Activated T-helper 17 cell treated with anti-CD3 and anti-CD28 coated beads, Interleukin-2, amount 50 U/mL, for 72 hours (primary cell): ENCODE measurements at regions not wholly inside any gene's neighbourhood (a gene's known extent, or its start where the extent isn't known, plus 50 kb on each side); places are given as distances from the start of the nearest gene placed in this dataset.

Source experiments
- ATAC-seq: fragments of 150-1000 bp; cut with Tn5 transposase; replicated peaks from 2 replicates; pipeline ENCODE4 v1.10.0; 2021; ENCODE audit warnings: mild to moderate bottlenecking, moderate library complexity
- H3K27ac Mint-ChIP-seq: one replicate; pipeline ENCODE4 v1.8.0; 2022; ENCODE audit warnings: mixed read lengths
- H3K27me3 Mint-ChIP-seq: one replicate; pipeline ENCODE4 v1.8.0; 2022; ENCODE audit warnings: mixed read lengths
- H3K36me3 Mint-ChIP-seq: one replicate; pipeline ENCODE4 v1.8.0; 2022; ENCODE audit warnings: low read depth, mild to moderate bottlenecking, mixed read lengths
- H3K4me1 Mint-ChIP-seq: one replicate; pipeline ENCODE4 v1.8.0; 2022; ENCODE audit warnings: mixed read lengths
- H3K4me3 Mint-ChIP-seq: one replicate; pipeline ENCODE4 v1.8.0; 2022; ENCODE audit warnings: mild to moderate bottlenecking, mixed read lengths
- H3K9me3 Mint-ChIP-seq: one replicate; pipeline ENCODE4 v1.8.0; 2022; ENCODE audit warnings: mixed read lengths

GRCh38 chr3:104474011-104474410 is 892.7 kb upstream of the ALCAM start:
- no peaks in the 10 kb centered on the region for H3K36me3 Mint-ChIP-seq
- no peaks in the 10 kb centered on the region for H3K4me1 Mint-ChIP-seq
- ATAC-seq = no peak
- peaks cover 13% of the 10 kb centered on the region for H3K9me3 Mint-ChIP-seq
- no peak overlapping the region for H3K27ac Mint-ChIP-seq
- no peak overlapping the region for H3K4me3 Mint-ChIP-seq
- H3K27me3 Mint-ChIP-seq = no peaks in the 10 kb centered on the region

GRCh38 chr3:104503022-104503421 is 863.7 kb upstream of the ALCAM start:
- no peaks in the 10 kb centered on the region for H3K4me1 Mint-ChIP-seq
- H3K9me3 Mint-ChIP-seq = no peaks in the 10 kb centered on the region
- no peak overlapping the region for H3K4me3 Mint-ChIP-seq
- H3K27ac Mint-ChIP-seq = no peak overlapping the region
- H3K36me3 Mint-ChIP-seq = no peaks in the 10 kb centered on the region
- no peak for ATAC-seq
- H3K27me3 Mint-ChIP-seq = no peaks in the 10 kb centered on the region

GRCh38 chr3:104510131-104510849 is 856.4 kb upstream of the ALCAM start:
- no peak for ATAC-seq
- no peaks in the 10 kb centered on the region for H3K4me1 Mint-ChIP-seq
- H3K9me3 Mint-ChIP-seq = no peaks in the 10 kb centered on the region
- H3K27me3 Mint-ChIP-seq = no peaks in the 10 kb centered on the region
- no peak overlapping the region for H3K4me3 Mint-ChIP-seq
- H3K27ac Mint-ChIP-seq = no peak overlapping the region
- H3K36me3 Mint-ChIP-seq = no peaks in the 10 kb centered on the region

- ATAC-seq = no peak
- peaks cover 5% of the 10 kb centered on the region for H3K4me1 Mint-ChIP-seq
- no peaks in the 10 kb centered on the region for H3K36me3 Mint-ChIP-seq
- no peak overlapping the region for H3K27ac Mint-ChIP-seq
- no peak overlapping the region for H3K4me3 Mint-ChIP-seq
- H3K9me3 Mint-ChIP-seq = no peaks in the 10 kb centered on the region
- peaks cover 5% of the 10 kb centered on the region for H3K27me3 Mint-ChIP-seq
Measured at GRCh38 chr3:104514371-104514770, 852.3 kb upstream of the ALCAM start.

GRCh38 chr3:104514776-104515175 is 851.9 kb upstream of the ALCAM start:
- no peak for ATAC-seq
- Mint-ChIP-seq H3K27ac (no peak overlapping the region), H3K4me3 (no peak overlapping the region), H3K4me1 (peaks cover 8% of the 10 kb centered on the region), H3K36me3 (no peaks in the 10 kb centered on the region), H3K9me3 (no peaks in the 10 kb centered on the region), H3K27me3 (peaks cover 8% of the 10 kb centered on the region)

- peaks cover 8% of the 10 kb centered on the region for H3K27me3 Mint-ChIP-seq
- no peaks in the 10 kb centered on the region for H3K36me3 Mint-ChIP-seq
- no peak for ATAC-seq
- no peak overlapping the region for H3K27ac Mint-ChIP-seq
- H3K4me3 Mint-ChIP-seq = no peak overlapping the region
- peaks cover 8% of the 10 kb centered on the region for H3K4me1 Mint-ChIP-seq
- no peaks in the 10 kb centered on the region for H3K9me3 Mint-ChIP-seq
Measured at GRCh38 chr3:104519068-104519467, 847.6 kb upstream of the ALCAM start.

- no peaks in the 10 kb centered on the region for H3K9me3 Mint-ChIP-seq
- H3K27me3 Mint-ChIP-seq = peaks cover 8% of the 10 kb centered on the region
- H3K36me3 Mint-ChIP-seq = no peaks in the 10 kb centered on the region
- no peak for ATAC-seq
- H3K27ac Mint-ChIP-seq = no peak overlapping the region
- peaks cover 8% of the 10 kb centered on the region for H3K4me1 Mint-ChIP-seq
- no peak overlapping the region for H3K4me3 Mint-ChIP-seq
Measured at GRCh38 chr3:104519468-104520227, 847.1 kb upstream of the ALCAM start.

- H3K27ac Mint-ChIP-seq = no peak overlapping the region
- H3K4me1 Mint-ChIP-seq = peaks cover 8% of the 10 kb centered on the region
- H3K27me3 Mint-ChIP-seq = peaks cover 8% of the 10 kb centered on the region
- no peak for ATAC-seq
- H3K36me3 Mint-ChIP-seq = no peaks in the 10 kb centered on the region
- H3K9me3 Mint-ChIP-seq = no peaks in the 10 kb centered on the region
- no peak overlapping the region for H3K4me3 Mint-ChIP-seq
Measured at GRCh38 chr3:104520228-104520655, 846.5 kb upstream of the ALCAM start.

GRCh38 chr3:104521606-104522336 is 844.9 kb upstream of the ALCAM start:
- Mint-ChIP-seq H3K27ac (no peak overlapping the region), H3K4me3 (no peak overlapping the region), H3K9me3 (no peaks in the 10 kb centered on the region), H3K4me1 (peaks cover 8% of the 10 kb centered on the region), H3K27me3 (peaks cover 8% of the 10 kb centered on the region), H3K36me3 (no peaks in the 10 kb centered on the region)
- ATAC-seq = no peak

GRCh38 chr3:104523136-104523535 is 843.6 kb upstream of the ALCAM start:
- no peak for ATAC-seq
- peaks cover 8% of the 10 kb centered on the region for H3K27me3 Mint-ChIP-seq
- peaks cover 8% of the 10 kb centered on the region for H3K4me1 Mint-ChIP-seq
- H3K27ac Mint-ChIP-seq = no peak overlapping the region
- no peaks in the 10 kb centered on the region for H3K9me3 Mint-ChIP-seq
- no peaks in the 10 kb centered on the region for H3K36me3 Mint-ChIP-seq
- no peak overlapping the region for H3K4me3 Mint-ChIP-seq

- H3K4me3 Mint-ChIP-seq = no peak overlapping the region
- no peak overlapping the region for H3K27ac Mint-ChIP-seq
- ATAC-seq = no peak
- no peaks in the 10 kb centered on the region for H3K4me1 Mint-ChIP-seq
- H3K36me3 Mint-ChIP-seq = no peaks in the 10 kb centered on the region
- peaks cover 3% of the 10 kb centered on the region for H3K27me3 Mint-ChIP-seq
- H3K9me3 Mint-ChIP-seq = peaks cover 5% of the 10 kb centered on the region
Measured at GRCh38 chr3:104526901-104527401, 839.8 kb upstream of the ALCAM start.

GRCh38 chr3:104530934-104531333 is 835.8 kb upstream of the ALCAM start:
- no peak overlapping the region for H3K4me3 Mint-ChIP-seq
- H3K9me3 Mint-ChIP-seq = peaks cover 13% of the 10 kb centered on the region
- H3K36me3 Mint-ChIP-seq = no peaks in the 10 kb centered on the region
- no peak overlapping the region for H3K27ac Mint-ChIP-seq
- ATAC-seq = no peak
- H3K27me3 Mint-ChIP-seq = peaks cover 6% of the 10 kb centered on the region
- no peaks in the 10 kb centered on the region for H3K4me1 Mint-ChIP-seq

- H3K4me3 Mint-ChIP-seq = no peak overlapping the region
Measured at GRCh38 chr3:104536715-104537114, 830.0 kb upstream of the ALCAM start.

GRCh38 chr3:104537323-104537722 is 829.4 kb upstream of the ALCAM start:
- no peaks in the 10 kb centered on the region for H3K36me3 Mint-ChIP-seq
- H3K4me3 Mint-ChIP-seq = no peak overlapping the region
- ATAC-seq = no peak
- H3K27ac Mint-ChIP-seq = no peak overlapping the region
- H3K9me3 Mint-ChIP-seq = peaks cover 7% of the 10 kb centered on the region
- no peaks in the 10 kb centered on the region for H3K4me1 Mint-ChIP-seq
- H3K27me3 Mint-ChIP-seq = peaks cover 2% of the 10 kb centered on the region

More at GRCh38 chr3:104536715-104537114, 830.0 kb upstream of the ALCAM start:
- Mint-ChIP-seq H3K4me1 (no peaks in the 10 kb centered on the region), H3K27me3 (peaks cover 4% of the 10 kb centered on the region), H3K9me3 (peaks cover 8% of the 10 kb centered on the region), H3K36me3 (no peaks in the 10 kb centered on the region), H3K27ac (no peak overlapping the region)
- ATAC-seq = no peak
